ENCODE measurements at regions not wholly inside any gene's neighbourhood (a gene's known extent, or its start where the extent isn't known, plus 50 kb on each side); places are given as distances from the start of the nearest gene placed in this dataset.

DNA sequence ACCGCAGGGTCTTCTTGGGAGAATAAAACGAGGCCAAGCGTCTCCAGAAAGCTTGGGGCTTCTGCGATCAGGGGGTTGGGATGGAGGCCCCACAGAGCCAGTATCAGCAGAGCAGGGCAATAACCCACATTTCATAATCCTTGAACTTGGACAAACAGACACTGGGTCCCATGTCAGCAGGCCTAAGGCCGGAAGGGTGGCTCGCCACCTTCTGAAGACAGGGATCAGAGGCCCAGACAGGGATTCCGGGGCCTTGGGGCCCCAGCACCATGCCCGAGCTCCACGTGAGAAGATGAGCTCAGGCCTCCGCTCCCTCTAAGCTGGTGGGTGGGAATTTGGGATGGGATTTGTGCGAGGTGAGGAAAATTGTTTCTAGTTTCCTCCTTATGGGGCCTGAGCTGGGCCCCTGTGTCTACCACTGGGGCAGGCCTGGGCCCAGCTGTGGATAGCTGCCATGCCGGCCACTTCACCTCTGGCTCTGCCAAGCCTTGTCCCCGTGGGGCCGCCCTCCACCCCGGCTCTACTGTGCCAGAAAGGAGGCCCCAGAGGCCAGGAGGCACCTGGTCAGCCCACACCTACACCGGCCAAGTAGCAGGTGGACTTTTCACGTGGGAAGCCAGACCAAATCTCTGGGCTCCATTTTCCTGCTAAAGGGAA is 67.2 kb upstream of the DLK1 start:
- DNase-seq = no peak

DNA sequence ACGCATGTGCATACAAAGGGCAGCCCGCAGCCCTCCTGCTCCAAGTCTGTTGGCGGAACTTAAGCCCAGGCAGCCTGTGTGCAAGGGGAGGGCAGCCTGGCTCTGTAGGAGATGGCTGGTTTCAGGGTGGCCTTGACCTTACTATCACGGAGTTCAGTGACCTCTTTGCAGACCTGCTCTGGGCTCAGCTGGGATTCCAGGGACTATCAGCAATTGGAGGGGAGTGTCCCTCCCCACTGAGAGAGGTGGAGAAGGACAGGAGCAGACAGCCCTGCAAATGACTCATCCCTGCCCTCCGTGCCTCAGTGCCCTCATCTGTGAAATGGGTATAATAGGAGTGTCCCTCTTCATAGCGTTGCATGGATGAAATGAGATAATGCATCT is 66.2 kb upstream of the DLK1 start:
- no peak for DNase-seq

DNA sequence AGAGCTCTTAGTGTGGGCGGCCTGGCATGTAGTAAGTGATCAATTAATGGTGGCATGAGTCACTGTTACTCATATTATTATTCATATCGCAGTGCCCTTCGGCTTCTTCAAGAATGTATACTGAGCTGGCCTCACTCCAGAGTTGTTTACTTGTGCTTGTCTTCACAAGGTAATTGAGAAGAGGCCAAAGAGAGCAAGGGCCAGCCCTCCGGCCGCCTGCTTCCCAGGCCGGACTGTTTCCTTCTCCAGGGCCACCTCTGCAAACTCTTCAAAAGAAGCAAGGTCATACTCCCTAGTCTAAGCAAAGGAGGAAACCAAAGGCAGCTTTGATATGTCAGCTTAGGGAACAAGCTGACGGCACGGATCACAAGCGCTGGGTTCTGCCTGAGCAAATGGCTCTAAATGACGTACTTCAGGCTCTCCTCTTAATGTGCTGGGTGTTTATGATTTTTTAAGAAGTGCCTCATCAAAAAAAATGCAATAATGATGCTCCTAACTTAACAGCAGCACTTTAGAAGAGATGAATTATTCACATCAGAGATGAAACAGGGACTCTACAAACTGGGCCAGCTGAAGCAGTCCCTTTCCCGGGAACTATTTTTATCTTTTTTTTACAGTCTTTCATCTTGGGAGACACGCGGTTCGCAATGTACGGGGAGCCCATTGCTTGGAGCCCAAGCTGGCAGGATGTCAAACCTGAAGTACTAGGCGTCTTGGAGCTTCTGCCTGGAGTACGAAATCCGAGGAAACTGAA is 65.6 kb upstream of the DLK1 start:
- DNase-seq = no peak

DNA sequence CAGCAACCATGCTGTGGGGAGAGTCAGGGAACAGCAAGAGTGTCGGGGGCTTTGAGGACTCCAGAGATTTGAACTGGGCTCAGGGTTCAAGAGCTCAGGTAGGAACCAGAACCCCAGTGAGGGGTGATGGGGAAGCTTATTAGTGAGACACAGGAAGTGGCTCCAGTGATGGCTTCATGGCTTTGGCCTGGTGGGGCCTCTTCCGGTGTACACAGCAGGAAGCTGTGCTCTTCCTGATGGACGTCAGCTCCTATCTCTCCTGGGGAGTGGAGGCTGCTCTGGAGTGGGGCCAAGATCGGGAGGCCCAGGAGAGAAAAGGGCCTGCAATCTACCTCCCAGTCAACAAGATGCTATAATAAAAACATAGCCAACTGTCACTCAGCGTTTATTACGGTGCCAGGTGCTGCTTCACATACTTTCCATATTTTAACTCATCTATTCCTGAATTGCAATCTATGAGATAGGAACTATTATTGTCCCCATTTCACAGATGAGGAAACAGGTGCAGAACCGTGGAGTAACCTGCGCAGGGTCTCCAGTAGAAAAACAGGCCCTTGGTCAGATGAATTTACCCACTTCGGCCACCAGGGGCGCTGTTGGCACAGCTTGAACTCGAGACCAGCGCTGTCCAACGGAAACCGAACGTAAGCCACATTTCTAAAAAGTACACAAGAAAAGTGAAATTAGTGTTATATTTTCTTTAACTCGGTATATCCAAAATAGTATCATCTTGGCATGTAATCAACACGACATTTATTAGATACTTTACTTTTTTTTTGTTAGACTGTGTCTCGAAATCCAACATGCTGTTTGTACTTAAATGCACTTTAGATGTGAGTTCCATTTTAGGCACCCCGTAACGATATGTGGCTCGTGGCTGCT is 63.6 kb upstream of the DLK1 start:
- DNase-seq = peak; percentile 84

DNA sequence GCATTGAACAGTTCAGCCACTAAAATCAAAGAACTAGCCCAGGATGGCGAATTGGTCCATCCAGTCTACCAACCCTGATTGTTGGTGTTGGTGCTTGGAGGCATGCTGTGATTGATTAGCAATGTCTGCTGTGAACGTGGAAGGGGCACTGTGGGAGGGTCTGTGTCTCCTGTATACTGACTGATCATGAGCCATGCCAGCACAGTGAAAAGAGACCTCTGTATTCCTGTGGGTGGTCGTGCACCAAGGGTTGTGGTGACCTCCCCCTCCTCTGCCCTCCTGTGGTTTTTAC is 63.0 kb upstream of the DLK1 start:
- no peak for DNase-seq

DNA sequence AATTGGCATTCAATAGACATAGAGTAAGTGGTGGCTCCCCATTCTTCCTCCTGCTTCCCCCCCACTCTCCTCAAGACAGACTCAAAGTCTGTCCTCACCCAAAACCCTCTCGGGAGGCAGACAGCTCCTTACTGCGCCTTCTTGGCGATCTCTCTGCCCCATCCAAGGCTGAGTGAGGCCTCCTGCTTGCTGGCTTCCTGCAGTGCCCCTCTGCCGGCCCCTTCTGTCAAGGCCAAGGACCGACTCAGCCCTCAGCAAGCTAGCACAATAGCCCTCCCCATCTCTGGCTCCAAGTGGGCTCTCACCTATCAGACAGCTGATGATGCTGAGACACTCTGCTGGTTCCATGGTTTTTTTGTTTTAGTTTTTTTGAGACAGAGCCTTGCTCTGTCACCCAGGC is 62.5 kb upstream of the DLK1 start:
- peak; percentile 45 for DNase-seq

DNA sequence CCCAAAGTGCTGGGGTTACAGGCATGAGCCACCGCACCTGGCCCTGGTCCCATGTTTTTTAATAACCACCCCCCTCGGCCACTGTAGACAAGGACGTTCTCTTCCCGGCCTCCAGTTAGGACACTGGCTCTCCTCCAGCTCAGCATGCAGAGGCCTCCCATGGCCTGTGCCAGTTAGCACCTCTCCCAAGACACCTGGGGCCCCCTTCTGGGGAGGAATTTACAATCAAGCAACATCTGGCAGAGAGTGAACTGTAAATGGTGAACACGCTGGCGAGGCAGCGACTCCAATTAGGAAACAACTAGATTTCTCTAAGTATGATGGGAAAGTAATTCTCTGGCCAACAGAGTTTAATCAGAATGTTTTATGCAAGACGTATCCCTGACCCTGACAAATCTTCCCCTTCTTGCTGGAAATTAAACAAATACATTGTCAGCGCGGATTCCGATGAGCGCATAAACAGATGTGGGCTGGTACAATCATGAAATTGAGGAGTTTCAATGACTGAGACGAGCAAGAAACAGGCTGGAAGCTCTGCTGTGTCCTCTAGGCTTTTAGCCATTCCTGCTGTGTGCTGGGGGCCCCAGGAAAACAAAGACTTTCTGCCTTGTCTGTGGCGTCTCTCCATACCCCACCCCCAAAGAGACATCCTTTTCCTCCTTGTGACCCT is 61.7 kb upstream of the DLK1 start:
- DNase-seq = peak; percentile 88

DNA sequence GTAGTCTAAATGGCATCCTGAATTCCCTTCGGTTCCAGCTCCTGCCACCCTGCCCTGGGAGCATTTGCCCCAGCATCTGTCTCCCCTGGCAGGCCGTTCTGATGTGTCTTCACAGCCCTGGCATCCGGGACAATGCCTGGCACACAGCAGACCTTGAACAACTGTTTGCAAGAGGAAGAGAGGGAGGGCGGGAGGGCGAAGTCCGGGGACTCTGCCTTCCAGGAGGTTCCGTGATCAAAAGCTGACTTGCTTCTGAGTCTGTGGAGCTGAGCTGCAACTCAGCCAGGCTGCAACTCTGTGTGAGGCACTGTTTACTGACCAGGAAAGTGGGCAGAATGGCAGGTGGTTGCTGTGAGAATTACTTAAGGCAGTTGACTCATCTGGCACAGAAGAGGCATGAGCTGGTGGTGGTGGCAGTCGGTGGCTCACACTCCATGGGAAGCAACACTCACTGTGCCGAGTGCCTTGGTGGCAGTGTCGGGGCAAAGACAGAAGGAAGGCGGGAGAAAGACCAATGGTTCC is 61.1 kb upstream of the DLK1 start:
- no peak for DNase-seq

DNA sequence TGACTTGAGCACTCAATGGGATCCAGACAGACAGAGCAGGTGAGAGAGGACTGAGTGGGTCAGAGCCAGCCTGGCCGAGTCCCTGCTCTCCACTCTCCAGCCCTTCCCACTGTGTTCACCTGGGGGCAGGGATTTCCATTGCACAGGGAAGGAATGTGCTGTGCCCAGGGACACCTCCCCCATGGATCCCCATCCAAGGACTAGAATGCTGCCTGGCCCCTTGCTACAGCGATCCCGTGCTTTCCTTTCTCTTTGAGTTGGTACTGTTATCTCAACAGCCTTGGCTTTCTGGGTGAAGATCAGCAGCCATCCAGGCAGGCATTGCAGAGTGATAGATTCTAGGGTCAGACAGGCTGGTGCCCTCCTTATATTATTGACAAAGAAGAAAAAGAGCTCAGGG is 60.3 kb upstream of the DLK1 start:
- peak; percentile 15 for DNase-seq

DNA sequence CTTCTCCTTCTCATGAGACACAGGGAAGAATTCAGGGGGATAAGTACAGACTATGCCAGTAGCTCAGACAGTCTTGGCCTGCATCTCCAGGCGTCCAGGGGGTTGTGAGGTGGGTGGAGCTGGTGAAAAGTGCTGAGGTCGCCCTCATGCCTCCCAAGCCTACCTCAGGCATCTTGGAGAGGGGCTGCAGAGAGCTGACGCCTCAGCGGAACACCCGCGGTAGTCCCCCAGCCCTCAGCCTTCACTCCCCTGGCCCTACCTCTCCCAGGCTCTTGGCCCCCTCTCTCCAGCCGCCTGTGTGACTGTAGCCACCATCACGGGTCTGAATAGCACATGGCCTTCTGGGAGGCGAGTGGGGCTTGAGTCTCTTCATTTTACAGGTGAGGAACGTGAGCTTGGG is 59.8 kb upstream of the DLK1 start:
- no peak for DNase-seq

DNA sequence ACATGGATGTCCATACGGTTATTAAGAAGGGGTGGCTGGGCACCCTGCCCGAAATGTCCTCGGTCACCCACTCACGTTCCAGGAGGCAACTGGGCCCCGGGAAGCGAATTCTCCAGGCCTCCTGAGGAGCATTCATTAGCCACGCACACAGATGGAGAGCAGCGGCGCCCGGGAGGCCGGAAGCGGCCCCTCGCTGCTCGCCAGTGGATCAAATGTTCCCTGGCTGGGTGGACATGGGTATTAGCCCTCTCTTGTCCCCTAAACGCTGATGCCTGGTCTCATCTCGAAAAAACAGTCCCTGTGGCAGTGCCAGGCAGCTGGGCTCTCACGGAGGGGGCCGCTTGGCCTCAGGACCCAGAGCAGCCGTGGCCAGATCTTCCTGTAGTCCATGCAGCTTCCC is 59.0 kb upstream of the DLK1 start:
- DNase-seq = peak; percentile 68

DNA sequence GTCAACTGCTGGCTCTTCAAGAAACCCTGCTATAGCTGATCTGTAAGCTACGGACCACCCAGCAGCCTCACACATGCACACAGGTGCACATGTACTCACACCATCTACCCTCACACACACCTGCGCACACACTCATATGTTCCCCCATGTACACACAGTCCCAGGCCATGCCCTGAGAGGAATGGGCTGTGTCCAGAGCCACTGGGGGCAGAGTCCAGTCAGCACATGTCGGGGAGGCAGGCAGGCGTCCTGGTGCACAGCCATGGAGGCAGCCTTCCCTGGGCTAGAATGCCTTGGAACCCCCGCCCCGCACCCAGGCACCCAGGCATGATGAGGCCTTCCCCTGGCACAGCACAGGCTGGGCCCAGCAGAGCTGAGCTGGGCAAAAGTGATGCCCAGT is 58.3 kb upstream of the DLK1 start:
- DNase-seq = no peak

DNA sequence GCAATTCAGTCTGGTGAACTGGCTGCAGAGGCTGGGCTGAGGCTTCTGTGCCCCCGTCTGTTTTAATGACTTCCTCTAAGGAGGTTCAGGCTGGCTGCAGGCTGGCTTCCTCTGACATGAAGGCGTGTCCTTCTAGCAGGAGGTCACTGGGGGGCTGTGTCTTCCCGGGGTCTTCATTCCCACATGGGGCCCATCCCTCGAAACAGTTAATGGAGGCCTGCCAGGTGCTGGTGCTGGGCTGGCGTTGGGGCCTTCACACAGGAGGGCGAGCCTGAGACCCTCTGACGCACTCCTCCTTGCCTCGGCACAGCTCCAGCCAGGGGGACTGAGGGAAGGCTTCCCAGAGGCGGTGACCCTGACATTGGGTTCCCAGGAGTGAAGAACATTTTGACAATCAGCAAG is 57.7 kb upstream of the DLK1 start:
- peak; percentile 37 for DNase-seq

DNA sequence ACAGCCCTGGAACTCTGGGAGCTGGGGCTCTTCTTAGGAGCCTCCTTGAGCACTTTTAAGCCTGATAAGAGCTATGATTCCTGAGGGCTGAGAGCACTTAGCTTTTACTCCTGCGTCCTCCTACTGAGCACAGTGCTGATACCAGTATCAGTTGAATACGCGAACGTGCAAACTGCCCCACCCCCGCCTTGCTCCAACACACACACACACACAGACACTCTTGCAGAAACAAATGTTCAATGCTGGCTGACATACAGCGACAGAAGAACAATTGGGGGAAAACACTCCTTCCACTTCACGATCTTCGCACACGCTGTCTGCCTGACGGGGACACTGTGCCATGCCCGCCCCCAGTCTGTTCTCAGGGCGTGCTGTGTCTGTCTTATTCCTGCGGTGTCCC is 57.2 kb upstream of the DLK1 start:
- peak; percentile 61 for DNase-seq

DNA sequence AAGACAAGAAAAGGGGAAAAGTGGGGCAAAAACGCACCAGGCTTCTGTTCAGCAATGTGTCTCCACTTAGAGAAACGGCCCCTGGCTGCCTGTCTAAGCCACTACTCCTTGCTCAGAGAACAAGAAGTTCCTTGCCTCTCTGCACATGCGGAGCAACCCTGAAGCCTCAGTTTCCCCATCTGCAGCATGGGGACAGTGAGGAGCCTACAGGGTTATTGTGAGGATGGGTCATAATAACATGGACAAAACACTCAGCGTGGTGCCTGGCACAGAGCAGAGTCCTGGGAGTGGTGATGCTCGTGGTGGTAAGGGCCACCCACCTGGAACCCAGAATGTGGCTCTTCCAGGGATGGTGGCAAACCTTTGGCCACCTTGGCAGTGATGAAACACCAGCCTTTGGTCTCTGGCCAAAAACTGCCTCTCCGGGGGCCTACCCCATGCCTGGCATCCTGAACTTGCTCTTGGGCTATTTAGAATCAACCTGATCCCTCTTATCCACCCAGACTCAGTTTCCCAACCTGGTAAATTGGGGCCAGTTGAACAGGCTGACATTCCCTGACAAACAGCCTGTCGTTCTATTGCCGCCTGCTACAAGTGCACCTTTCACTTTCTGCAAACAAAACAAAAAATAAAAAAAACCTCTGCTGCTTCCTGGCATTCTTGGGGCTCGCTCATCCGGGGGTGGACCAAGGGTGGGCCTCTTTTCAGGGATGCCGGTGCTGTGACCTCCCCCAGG is 56.5 kb upstream of the DLK1 start:
- no peak for DNase-seq

DNA sequence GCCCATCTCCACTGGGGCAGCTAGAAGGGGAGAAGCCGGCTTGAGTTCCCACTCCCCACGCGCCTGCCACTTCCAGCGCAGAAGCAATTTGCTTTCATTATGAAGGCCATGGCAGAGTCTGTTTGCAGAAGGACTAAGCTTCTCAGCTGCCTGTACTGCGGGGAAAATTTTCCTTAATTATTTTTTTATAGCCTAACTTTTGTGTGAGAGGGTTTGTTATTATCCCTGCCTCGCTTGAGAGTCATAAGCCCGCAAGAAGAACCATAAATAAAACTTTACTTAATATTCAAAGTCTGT is 56.0 kb upstream of the DLK1 start:
- DNase-seq = no peak

DNA sequence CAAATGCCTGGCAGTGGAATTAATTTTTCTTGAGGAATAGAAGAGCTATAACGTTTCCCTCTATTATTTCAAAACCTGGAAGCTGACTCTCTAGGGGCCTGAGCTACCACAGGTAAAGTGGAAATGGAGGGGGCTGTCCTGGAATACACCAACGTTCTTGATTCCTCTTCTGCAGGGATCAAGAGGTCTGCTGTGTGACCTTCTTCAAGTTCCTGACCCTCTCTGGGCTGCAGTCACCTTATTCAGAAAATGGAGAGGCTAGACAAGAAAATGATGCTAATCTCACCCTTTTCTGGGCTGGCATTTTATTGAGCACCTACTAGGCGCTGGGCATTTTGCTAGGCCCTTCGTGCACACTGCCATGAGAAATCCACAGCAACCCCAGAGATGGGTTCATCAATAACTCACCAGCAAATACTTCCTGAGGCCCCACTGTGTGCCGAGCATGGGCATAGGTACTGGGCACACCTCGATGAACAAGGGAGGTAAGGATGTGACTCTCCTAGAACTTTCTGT is 55.2 kb upstream of the DLK1 start:
- no peak for DNase-seq

DNA sequence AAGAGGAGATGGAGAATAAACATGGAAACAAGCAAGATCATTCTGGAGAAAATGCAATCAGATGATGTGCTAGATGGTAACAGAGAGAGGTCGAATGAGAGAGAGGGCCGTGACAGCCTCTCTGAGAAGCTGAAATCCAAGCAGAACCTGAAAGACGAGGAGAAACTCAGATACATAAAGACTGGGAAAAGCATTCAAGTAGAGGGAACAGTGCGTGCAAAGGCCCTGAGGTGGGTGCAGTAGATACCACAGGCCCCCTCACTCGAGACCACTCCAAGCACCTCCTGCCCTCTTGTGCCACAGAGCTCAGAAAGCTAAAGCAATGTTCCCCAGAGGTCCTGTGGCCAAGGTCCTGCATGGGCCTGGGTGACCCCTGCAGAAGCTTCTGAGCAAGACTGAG is 54.8 kb upstream of the DLK1 start:
- DNase-seq = no peak

DNA sequence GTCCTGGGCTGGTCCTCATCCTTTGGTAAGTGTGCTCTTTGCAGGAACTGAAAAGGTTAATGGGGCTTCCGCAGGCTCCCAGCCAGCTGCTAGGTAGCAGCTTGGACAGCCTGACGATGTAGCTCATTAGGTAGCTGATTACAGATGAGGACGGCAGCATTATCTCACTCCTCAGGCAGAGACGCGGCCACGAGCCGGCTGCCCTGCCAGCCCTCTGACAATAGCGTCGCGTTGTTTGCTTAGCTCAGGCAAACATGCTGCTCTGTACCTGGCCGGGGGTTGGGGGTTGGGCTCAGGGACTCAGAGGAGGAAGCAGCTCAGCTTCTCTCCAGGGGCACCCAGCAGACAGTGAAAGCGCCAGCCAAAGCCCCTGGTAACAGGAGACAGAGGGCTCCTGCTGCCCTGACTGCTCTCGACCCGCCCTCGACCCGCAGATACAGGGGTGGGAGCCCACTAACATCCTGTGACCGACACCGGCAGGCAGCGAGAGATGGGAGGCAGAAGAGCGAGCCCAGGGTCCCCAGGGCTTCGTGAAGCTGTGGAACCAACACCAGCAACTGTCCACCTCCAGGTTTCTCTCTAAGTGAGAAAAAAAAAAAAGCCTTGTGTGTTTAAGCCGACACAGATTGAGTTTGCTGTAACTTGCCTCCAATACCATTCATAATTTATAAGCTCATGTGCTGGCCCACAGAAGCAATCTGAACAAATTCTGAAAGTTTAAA is 53.4 kb upstream of the DLK1 start:
- DNase-seq = peak; percentile 28

DNA sequence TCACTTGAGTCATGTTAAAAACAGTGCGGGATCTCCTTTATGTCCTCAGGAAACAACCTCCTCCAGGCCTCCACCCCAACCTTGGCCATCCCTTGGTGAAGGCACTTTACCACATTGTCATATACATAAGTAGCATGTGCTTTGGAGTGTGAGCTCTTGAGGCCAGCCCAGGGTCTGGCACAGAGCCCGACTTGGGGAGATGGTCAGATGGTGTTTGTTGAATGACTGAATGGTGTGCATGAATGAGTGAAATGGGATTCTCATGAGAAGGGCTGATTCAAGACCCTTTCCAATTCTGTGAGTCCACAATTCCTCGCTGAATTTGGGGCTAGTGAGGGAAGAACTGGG is 52.9 kb upstream of the DLK1 start:
- no peak for DNase-seq

DNA sequence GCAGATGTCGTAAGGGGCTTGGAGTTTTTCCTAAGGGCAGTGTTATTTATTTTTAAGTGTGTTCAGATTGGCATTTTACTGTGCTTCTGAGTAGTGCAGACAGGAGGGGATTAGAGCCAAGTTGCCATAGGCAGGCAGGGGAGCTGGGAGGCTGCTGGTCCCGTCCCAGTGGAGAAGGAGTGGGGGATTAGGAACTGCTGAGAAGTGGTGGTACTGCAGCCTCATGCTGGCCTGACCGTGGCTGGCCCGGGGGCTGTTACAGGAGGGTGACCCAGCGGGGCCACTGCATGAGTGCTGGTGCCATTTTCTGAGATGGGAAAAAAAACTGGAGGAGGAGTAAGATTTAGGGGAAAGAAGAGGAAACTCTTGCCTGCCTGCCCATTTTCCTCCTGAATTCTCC is 52.3 kb upstream of the DLK1 start:
- DNase-seq = no peak
